Esophagus squamous epithelium (tissue), 5 donors: ENCODE measurements at regions not wholly inside any gene's neighbourhood (a gene's known extent, or its start where the extent isn't known, plus 50 kb on each side); places are given as distances from the start of the nearest gene placed in this dataset.
A peak's percentile ranks its signal among the peaks of the same experiment; 100 is the strongest.

Experiments
- DNase-seq: peaks from one replicate; lab custom pipeline; 2025; lab: John Stamatoyannopoulos, UW
- H3K27ac ChIP-seq, 4 donors: fragments of 200-600 bp; sonication (generic); one replicate each; pipeline ENCODE4 v1.5.1; 2016 to 2019; ENCODE audit warnings: mild to moderate bottlenecking in 1 of 4
- H3K27me3 ChIP-seq, 4 donors: fragments of 200-600 bp; sonication (generic); 1 replicate in 3 of 4; 2 replicates in 1 of 4; pipeline versions ENCODE4 v1.5.1 to v1.6.0; 2017 to 2021; ENCODE audit warnings: antibody characterized with exemption in 1 of 4
- H3K36me3 ChIP-seq, 3 donors: fragments of 200-600 bp; sonication (generic); one replicate each; pipeline ENCODE4 v1.5.1; 2016 to 2019
- H3K4me1 ChIP-seq, 3 donors: fragments of 200-600 bp; sonication (generic); one replicate each; pipeline ENCODE4 v1.5.1; 2017 to 2019
- H3K4me3 ChIP-seq, 4 donors: fragments of 200-600 bp; sonication (generic); 1 replicate in 3 of 4; 2 replicates in 1 of 4; pipeline ENCODE4 v1.5.1; 2016 to 2019; ENCODE audit warnings: mild to moderate bottlenecking in 2 of 4, moderate library complexity in 1 of 4
- H3K9me3 ChIP-seq, 3 donors: fragments of 200-600 bp; sonication (generic); one replicate each; pipeline ENCODE4 v1.5.1; 2016 to 2019
- CTCF ChIP-seq, 6 experiments: fragments of 450-650 bp in 4 of 6; fragments of 200-600 bp in 2 of 6; sonication (generic) in 2 of 6; IDR thresholded peaks; one replicate each; pipeline ENCODE4 v1.5.1; 2016 to 2019; ENCODE audit warnings: antibody characterized with exemption in 6 of 6, mild to moderate bottlenecking in 4 of 6, moderate library complexity in 4 of 6
- POLR2A ChIP-seq, 4 donors: fragments of 450-650 bp; IDR thresholded peaks; one replicate each; pipeline ENCODE4 v1.6.1; 2017; ENCODE audit warnings: antibody characterized with exemption in 4 of 4, mild to moderate bottlenecking in 4 of 4, moderate library complexity in 3 of 4
- WGBS, 2 donors: methylation state at CpG; one replicate each; pipeline ENCODE4 v1.1.5; 2018; 5-methylcytosine and 5-hydroxymethylcytosine counted together
- intact Hi-C: fragments of 100-400 bp; cut with DNase I; formaldehyde crosslinking; loops from one replicate; pipeline ENCODE4 v1.15.0; 2022
- donor health status: DM: yes; HTN: yes; CAD: no.

DNA sequence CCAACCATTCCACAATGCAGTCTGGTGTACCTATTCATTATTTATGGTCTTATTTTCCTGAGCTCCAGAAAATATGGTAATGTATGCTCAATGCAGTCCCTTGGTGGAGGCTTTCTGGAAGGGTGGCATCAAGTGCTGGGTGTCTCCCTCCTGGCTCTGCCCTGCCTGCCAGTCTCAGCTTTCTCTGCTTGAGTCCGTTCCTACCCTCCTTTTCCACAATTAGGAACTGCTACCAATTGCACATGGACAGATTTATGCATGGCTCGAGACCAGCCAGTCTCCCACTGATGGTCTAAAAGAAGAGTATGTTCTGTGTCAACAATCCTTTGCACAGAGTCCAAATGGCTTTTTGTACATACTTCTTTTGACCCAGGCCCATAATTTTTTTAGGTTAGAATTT is 189.8 kb downstream of the TLE1 start:
- TF ChIP-seq POLR2A (IDR thresholded peaks at IDR 0.05) (no peak), CTCF (IDR thresholded peaks at IDR 0.05) (no peak)
- 71 to 88% methylated on average over 2 of the region's 2 CpGs for WGBS, 2 donors
- Histone ChIP-seq H3K36me3 (no peaks in the 10 kb centered on the region), H3K4me1 (peaks cover 0 to 17% (median 0%) of the 10 kb centered on the region in 3 donors), H3K4me3 (no peak overlapping the region), H3K27ac (peak overlapping the region in 3 of 4 donors; percentile 57 to 85 (median 59)), H3K9me3 (no peaks in the 10 kb centered on the region), H3K27me3 (no peaks in the 10 kb centered on the region)
- intact Hi-C loops: no loop called here
- DNase-seq: no peak

DNA sequence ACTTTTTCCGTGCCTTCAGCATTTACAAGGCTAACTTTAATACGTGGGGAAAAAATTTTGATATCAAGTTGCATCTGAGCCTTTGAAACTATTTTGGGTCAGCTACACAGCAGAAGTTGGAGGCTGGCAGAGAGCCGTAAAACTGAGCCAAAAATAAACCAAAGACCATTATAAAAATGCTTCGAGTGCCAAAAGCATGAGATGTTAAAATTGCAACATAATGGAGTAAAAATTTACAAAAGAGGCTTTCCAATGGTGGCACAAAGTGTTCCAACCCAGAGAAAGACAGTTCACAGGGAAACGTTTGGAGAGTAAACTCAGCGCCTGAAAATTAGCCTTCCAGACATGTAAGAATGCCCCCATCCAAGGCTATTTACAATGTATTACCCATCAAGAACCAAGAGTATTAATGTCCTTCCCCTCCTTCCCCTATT is 190.3 kb downstream of the TLE1 start:
- no peak for TF ChIP-seq CTCF (IDR thresholded peaks at IDR 0.05)
- TF ChIP-seq POLR2A (IDR thresholded peaks at IDR 0.05): no peak
- Histone ChIP-seq H3K9me3 (no peaks in the 10 kb centered on the region), H3K4me3 (no peak overlapping the region), H3K27ac (peak overlapping the region in 3 of 4 donors; percentile 57 to 85 (median 59)), H3K4me1 (peaks cover 0 to 17% (median 0%) of the 10 kb centered on the region in 3 donors), H3K27me3 (no peaks in the 10 kb centered on the region), H3K36me3 (no peaks in the 10 kb centered on the region)
- no peak for DNase-seq
- intact Hi-C loops: no loop called here
- WGBS, 2 donors: 23 to 39% methylated on average over 5 to 6 of the region's 6 CpGs

GRCh38 chr9:81498576-81498975 is 190.8 kb downstream of the TLE1 start:
- H3K27me3 ChIP-seq: no peaks in the 10 kb centered on the region
- DNase-seq: no peak
- H3K9me3 ChIP-seq: no peaks in the 10 kb centered on the region
- WGBS, 2 donors: 67 to 75% methylated on average over 5 of the region's 5 CpGs
- H3K27ac ChIP-seq: peak overlapping the region in 3 of 4 donors; percentile 50 to 85 (median 57)
- intact Hi-C loops: no loop called here
- peaks cover 0 to 17% (median 0%) of the 10 kb centered on the region in 3 donors for H3K4me1 ChIP-seq
- H3K36me3 ChIP-seq: no peaks in the 10 kb centered on the region
- no peak for TF ChIP-seq POLR2A (IDR thresholded peaks at IDR 0.05)
- no peak for TF ChIP-seq CTCF (IDR thresholded peaks at IDR 0.05)
- H3K4me3 ChIP-seq: no peak overlapping the region

- Histone ChIP-seq H3K27me3 (no peaks in the 10 kb centered on the region), H3K4me3 (no peak overlapping the region), H3K4me1 (peaks cover 0 to 17% (median 0%) of the 10 kb centered on the region in 3 donors), H3K9me3 (no peaks in the 10 kb centered on the region), H3K36me3 (no peaks in the 10 kb centered on the region), H3K27ac (no peak overlapping the region)
- intact Hi-C loops: no loop called here
- 27 to 35% methylated on average over 1 of the region's 1 CpG for WGBS, 2 donors
- DNase-seq: no peak
- TF ChIP-seq CTCF (IDR thresholded peaks at IDR 0.05): no peak
- no peak for TF ChIP-seq POLR2A (IDR thresholded peaks at IDR 0.05)
Observed at GRCh38 chr9:81497091-81497490, 192.3 kb downstream of the TLE1 start.

DNA sequence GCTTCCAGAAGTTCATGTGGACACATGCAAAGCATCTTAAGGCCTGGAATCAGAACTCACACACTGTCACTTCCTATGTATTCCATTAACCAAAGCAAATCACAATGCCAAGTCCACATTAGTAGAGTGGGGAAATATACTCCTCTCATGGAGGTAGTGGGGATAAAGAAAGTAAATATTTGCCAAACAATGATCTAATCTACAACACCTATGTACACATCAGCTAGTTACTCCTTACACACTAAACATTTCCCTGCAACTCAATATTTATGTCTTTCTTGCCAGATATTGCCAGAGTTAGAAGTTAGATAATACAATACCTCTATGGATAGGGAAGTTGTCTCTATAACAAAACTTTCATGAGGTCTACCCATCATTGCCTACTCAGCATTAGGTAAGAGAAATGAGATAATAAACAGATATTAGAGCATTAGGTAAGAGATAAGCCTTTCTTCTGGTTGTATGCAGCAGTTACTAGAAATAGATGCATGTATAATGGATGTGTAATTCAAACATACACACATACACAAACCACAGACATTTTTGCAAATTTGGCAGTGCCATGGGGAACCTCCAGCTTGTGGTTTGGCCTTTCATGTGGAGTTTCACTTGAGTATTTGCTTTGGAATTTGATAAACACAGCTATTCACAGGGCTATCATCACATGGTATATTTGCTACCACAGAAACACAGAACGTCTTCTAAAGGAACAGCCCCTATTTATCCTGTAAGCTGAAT is 196.5 kb downstream of the TLE1 start:
- WGBS, 2 donors: 12 to 33% methylated on average over 1 of the region's 1 CpG
- DNase-seq: no peak
- TF ChIP-seq POLR2A (IDR thresholded peaks at IDR 0.05): no peak
- TF ChIP-seq CTCF (IDR thresholded peaks at IDR 0.05): no peak

More for the DNA sequence above, 196.5 kb downstream of the TLE1 start:
- intact Hi-C loops: no loop called here
- Histone ChIP-seq H3K9me3 (no peaks in the 10 kb centered on the region), H3K27ac (no peak overlapping the region), H3K36me3 (no peaks in the 10 kb centered on the region), H3K4me3 (no peak overlapping the region), H3K27me3 (no peaks in the 10 kb centered on the region), H3K4me1 (no peaks in the 10 kb centered on the region)
